GM19099 (cell line): ENCODE measurements at regions not wholly inside any gene's neighbourhood (a gene's known extent, or its start where the extent isn't known, plus 50 kb on each side); places are given as distances from the start of the nearest gene placed in this dataset.

ENCODE experiments used
- POLR2A ChIP-seq: IDR thresholded peaks from 3 replicates; pipeline ENCODE4 v1.6.1; 2011; ENCODE audit warnings: low read depth; ENCODE audit not compliant: insufficient read length; ENCODE audit errors: extremely low read depth

- no peak for TF ChIP-seq POLR2A
Observed at GRCh38 chr10:53430974-53431373, 658.4 kb upstream of the MBL2 start.

DNA sequence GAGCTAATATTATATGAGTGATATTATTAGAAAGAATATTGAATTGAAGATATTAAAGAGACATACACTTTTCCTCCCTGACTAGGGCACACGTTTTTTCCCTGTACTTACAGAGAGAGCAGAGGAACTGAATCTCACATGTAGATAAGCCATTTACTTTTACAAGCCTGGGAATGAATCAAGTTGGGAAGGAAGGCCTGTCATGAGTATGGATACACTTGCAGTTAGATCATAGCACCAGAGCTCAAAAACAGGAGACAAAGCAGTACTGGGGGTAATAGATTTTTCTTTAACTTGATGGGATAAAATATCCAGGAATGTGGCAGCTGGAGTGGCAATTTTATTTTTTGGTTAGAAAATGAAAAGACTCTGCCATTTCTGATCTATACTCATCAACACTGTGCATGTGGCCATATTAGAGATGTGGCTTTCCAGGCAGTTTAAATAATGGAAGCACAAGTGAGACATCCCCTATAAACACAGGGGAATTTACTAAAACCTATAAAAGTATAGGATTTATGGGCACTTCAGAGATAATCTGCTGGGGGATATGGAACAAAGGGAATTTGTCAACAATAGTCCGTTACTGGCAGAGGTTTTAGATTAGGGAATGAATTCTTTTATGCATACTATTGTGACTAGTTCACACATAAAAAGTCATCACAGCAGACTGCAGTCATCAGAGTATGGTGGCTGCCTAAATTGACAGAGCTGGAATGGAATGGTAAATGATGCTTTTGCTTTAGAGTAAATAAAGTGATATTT lies 657.7 kb upstream of the MBL2 start:
- no peak for TF ChIP-seq POLR2A

- no peak for TF ChIP-seq POLR2A
Observed at GRCh38 chr10:53422223-53422888, 649.8 kb upstream of the MBL2 start.

DNA sequence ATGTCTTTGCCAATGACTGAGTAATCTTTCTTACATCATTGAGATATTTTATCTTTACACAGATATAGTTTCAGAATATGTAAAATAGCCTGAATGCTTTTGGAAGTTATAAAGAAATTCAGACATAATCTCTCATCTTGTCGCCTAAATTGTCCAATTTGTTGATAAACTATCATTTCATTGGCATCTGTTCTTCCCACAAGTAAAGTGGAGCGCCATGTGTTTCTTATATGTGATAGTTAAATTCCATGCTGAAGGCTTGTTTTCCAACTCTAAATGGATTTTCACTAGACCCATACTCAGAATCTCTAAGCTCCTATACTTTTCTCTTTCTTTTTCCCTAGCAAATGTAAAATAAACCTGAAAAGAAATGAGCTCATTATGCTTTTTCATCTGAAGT lies 640.1 kb upstream of the MBL2 start:
- TF ChIP-seq POLR2A, result no peak

- TF ChIP-seq POLR2A, result no peak
Observed at GRCh38 chr10:53406532-53406931, 633.9 kb upstream of the MBL2 start.

GRCh38 chr10:53403688-53404087 lies 631.1 kb upstream of the MBL2 start:
- TF ChIP-seq POLR2A, result no peak

- TF ChIP-seq POLR2A, result no peak
Observed at GRCh38 chr10:53402594-53402993, 630.0 kb upstream of the MBL2 start.

GRCh38 chr10:53401536-53401935 lies 629.0 kb upstream of the MBL2 start:
- no peak for TF ChIP-seq POLR2A

DNA sequence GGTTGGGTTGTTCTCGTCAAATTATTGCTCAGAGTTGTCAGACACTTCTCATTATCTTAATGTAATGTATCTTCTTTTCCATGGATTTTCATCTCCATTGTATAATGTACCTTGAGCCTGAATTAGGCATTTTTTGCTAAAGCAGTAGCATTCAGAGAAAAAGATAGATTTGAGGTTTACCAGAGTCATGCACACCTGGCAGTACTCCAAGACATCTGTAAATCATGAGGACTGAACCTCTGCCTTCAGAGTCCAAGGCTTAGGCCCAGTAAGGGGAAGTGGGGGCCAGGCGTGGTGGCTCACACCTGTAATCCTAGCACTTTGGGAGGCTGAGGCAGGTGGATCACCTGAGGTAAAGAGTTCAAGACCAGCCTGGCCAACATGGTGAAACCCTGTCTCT lies 624.3 kb upstream of the MBL2 start:
- TF ChIP-seq POLR2A, result no peak

DNA sequence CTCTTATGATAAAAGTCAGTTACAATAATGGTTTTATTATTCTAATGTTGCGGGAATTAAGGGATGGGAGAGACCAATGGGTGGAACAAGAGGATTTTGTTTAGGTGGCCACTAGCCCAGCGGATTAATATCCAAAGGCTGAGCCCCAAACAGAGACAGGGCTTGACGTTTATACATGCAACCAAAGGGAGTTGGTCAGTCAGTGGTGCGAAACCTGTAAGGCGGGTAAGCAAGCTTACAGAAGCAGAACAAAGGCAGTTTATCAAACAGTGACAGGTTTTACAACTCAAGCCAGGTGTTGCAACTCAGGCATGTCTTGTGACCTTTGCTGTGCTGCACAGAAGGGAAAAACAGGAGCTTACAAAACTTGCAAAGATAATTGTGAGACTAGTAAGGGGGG lies 622.9 kb upstream of the MBL2 start:
- TF ChIP-seq POLR2A, result no peak

DNA sequence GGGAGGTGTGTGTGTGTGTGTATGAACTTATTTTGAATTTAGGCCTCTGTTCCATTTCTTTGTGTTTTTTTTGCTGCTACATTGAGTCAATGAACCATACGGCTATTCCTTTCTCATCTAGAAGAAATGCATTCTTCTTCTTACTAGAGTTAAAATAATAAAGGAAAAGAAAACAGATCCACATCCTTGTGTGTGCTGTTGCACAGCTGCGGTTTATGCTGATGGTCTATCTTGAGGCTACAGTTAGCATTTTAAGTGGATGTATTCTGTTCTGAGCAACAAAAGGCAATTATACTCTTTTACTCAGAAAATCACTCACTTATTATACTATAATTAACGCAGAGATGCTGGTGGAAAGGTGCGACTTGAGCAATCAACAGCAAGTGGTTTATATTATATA lies 615.0 kb upstream of the MBL2 start:
- no peak for TF ChIP-seq POLR2A

GRCh38 chr10:53382543-53382942 lies 610.0 kb upstream of the MBL2 start:
- TF ChIP-seq POLR2A, result no peak

- no peak for TF ChIP-seq POLR2A
Observed at GRCh38 chr10:53379956-53380355, 607.4 kb upstream of the MBL2 start.

DNA sequence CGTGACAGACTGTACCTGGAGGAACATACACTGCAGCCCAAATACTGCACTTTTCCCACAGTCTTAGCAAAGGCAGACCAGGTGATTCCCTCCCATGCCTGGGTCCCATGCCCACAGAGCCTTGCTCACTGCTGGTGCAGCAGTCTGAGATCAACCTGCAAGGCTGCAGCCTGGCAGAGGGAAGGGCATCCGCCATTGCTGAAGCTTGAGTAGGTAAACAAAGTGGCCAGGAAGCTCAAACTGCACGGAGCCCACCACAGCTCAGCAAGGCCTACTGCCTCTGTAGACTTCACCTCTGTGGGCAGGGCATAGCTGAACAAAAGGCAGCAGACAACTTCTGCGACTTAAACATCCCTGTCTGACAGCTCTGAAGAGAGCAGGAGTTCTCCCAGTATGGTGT lies 597.8 kb upstream of the MBL2 start:
- TF ChIP-seq POLR2A, result no peak

DNA sequence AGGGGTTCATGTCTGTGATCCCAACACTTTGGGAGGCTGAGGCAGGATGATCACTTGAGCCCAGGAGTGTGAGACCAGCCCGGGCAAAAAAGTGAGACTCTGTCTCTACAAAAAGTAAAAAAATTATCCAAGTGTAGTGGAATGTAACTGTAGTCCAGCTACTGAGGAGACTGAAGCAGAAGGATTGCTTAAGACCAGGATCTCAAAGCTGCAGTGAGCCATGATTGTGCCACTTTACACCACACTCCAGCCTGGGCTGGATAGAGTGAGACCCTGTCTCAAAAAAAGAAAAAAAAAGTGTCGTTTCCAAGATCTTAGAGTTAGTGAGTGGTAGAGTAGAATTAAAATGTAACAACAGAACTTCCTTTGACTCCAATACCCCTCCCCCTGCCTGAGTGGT lies 589.4 kb upstream of the MBL2 start:
- no peak for TF ChIP-seq POLR2A

DNA sequence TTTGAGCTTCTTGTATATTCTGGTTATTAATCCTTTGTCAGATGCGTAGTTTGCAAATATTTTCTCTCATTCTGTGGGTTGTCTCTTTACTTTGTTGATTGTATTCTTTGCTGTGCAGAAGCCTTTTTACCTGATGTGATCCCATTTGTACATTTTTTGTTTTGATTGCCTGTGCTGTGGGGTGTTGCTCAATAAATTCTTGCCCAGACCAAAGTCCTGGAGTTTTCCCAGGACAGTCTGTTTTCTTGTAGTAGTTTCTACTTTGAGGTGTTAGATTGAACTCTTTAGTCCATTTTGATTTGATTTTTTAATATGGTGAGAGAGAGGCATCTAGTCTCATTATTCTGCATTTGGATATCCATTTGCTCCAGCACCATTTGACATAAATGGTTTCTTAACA lies 588.7 kb upstream of the MBL2 start:
- no peak for TF ChIP-seq POLR2A
